Hepatocyte (in vitro differentiated cells): ENCODE measurements at regions not wholly inside any gene's neighbourhood (a gene's known extent, or its start where the extent isn't known, plus 50 kb on each side); places are given as distances from the start of the nearest gene placed in this dataset.

ENCODE experiments used
- DNase-seq: peaks from one replicate; pipeline ENCODE4 v3.0.0-alpha.2; 2016; ENCODE audit warnings: low spot score
- H2AFZ ChIP-seq: fragments of 200-600 bp; sonication (generic); 2 replicates; pipeline ENCODE4 v1.6.0; 2016; ENCODE audit warnings: antibody characterized with exemption, mild to moderate bottlenecking
- H3K27ac ChIP-seq: fragments of 200-600 bp; sonication (generic); 2 replicates; pipeline ENCODE4 v1.5.1; 2016; ENCODE audit warnings: mild to moderate bottlenecking
- H3K27me3 ChIP-seq: fragments of 200-600 bp; sonication (generic); 2 replicates; pipeline ENCODE4 v1.6.1; 2016
- H3K36me3 ChIP-seq: fragments of 200-600 bp; sonication (generic); replicated peaks from 2 replicates; pipeline ENCODE4 v1.5.1; 2016; ENCODE audit warnings: low read depth; ENCODE audit not compliant: insufficient read depth
- H3K4me1 ChIP-seq: fragments of 200-600 bp; sonication (generic); 2 replicates; pipeline ENCODE4 v1.5.1; 2016; ENCODE audit warnings: mild to moderate bottlenecking, moderate library complexity; ENCODE audit not compliant: insufficient read depth
- H3K4me2 ChIP-seq: fragments of 200-600 bp; sonication (generic); 2 replicates; pipeline ENCODE4 v1.6.0; 2016
- H3K4me3 ChIP-seq: fragments of 200-600 bp; sonication (generic); 2 replicates; pipeline ENCODE4 v1.5.1; 2016; ENCODE audit warnings: mild to moderate bottlenecking
- H3K79me2 ChIP-seq: fragments of 200-600 bp; sonication (generic); 2 replicates; pipeline ENCODE4 v1.6.0; 2017; ENCODE audit warnings: mild to moderate bottlenecking
- H3K9me2 ChIP-seq: fragments of 200-600 bp; sonication (generic); replicated peaks from 2 replicates; pipeline ENCODE4 v1.6.0; 2017; ENCODE audit warnings: mild to moderate bottlenecking; ENCODE audit not compliant: insufficient read depth
- H3K9me3 ChIP-seq: fragments of 200-600 bp; sonication (generic); 2 replicates; pipeline ENCODE4 v1.5.1; 2016; ENCODE audit warnings: low read depth, mild to moderate bottlenecking
- H4K20me1 ChIP-seq: fragments of 200-600 bp; sonication (generic); 2 replicates; pipeline ENCODE4 v1.6.0; 2016; ENCODE audit warnings: mild to moderate bottlenecking; ENCODE audit not compliant: insufficient read depth, poor library complexity, severe bottlenecking
- CTCF ChIP-seq: fragments of 200-600 bp; sonication (generic); IDR thresholded peaks from 2 replicates; pipeline ENCODE4 v1.5.1; 2016; ENCODE audit warnings: antibody characterized with exemption, mild to moderate bottlenecking; ENCODE audit not compliant: poor library complexity
- EZH2 ChIP-seq: fragments of 200-600 bp; sonication (generic); IDR thresholded peaks from 2 replicates; pipeline ENCODE4 v1.6.1; 2016; ENCODE audit warnings: antibody characterized with exemption, mild to moderate bottlenecking, borderline replicate concordance
- EZH2phosphoT487 ChIP-seq: fragments of 200-600 bp; sonication (generic); IDR thresholded peaks from one replicate; pipeline ENCODE4 v1.6.1; 2018; ENCODE audit warnings: antibody characterized with exemption, mild to moderate bottlenecking, low read depth, moderate library complexity; ENCODE audit not compliant: unreplicated experiment, severe bottlenecking
- WGBS: methylation state at CpG from one replicate; pipeline ENCODE4 v1.1.6; 2016; ENCODE audit warnings: low lambda C conversion rate; ENCODE audit errors: missing lambda C conversion rate; 5-methylcytosine and 5-hydroxymethylcytosine counted together

GRCh38 chr2:139281124-139281523 lies 500.9 kb upstream of the NXPH2 start:
- no peaks in the 10 kb centered on the region for H3K9me3 ChIP-seq
- H3K36me3 ChIP-seq, result no peaks in the 10 kb centered on the region
- H3K4me1 ChIP-seq, result no peaks in the 10 kb centered on the region
- no peak for TF ChIP-seq EZH2phosphoT487
- TF ChIP-seq EZH2, result no peak
- no peak for TF ChIP-seq CTCF
- no peaks in the 10 kb centered on the region for H3K9me2 ChIP-seq
- no peak overlapping the region for H3K4me3 ChIP-seq
- WGBS, result 85% methylated on average over 2 of the region's 2 CpGs
- no peak overlapping the region for H3K27ac ChIP-seq
- no peaks in the 10 kb centered on the region for H3K27me3 ChIP-seq
- no peaks in the 10 kb centered on the region for H4K20me1 ChIP-seq
- no peak for DNase-seq
- H2AFZ ChIP-seq, result no peak overlapping the region
- H3K4me2 ChIP-seq, result no peak overlapping the region
- no peaks in the 10 kb centered on the region for H3K79me2 ChIP-seq

GRCh38 chr2:139271879-139272278 lies 491.7 kb upstream of the NXPH2 start:
- H3K4me2 ChIP-seq, result no peak overlapping the region
- WGBS, result 68% methylated on average over 1 of the region's 1 CpG
- H3K4me1 ChIP-seq, result no peaks in the 10 kb centered on the region
- H3K4me3 ChIP-seq, result no peak overlapping the region
- H2AFZ ChIP-seq, result no peak overlapping the region
- DNase-seq, result no peak
- no peaks in the 10 kb centered on the region for H3K79me2 ChIP-seq
- H3K36me3 ChIP-seq, result no peaks in the 10 kb centered on the region
- TF ChIP-seq EZH2phosphoT487, result no peak
- no peak for TF ChIP-seq CTCF
- TF ChIP-seq EZH2, result no peak
- H3K9me3 ChIP-seq, result no peaks in the 10 kb centered on the region
- no peak overlapping the region for H3K27ac ChIP-seq
- H4K20me1 ChIP-seq, result no peaks in the 10 kb centered on the region
- no peaks in the 10 kb centered on the region for H3K9me2 ChIP-seq
- no peaks in the 10 kb centered on the region for H3K27me3 ChIP-seq

GRCh38 chr2:139271149-139271548 lies 491.0 kb upstream of the NXPH2 start:
- Histone ChIP-seq H3K4me1 (no peaks in the 10 kb centered on the region), H3K9me2 (no peaks in the 10 kb centered on the region), H3K79me2 (no peaks in the 10 kb centered on the region), H3K4me2 (no peak overlapping the region), H2AFZ (no peak overlapping the region), H3K36me3 (no peaks in the 10 kb centered on the region), H3K27me3 (no peaks in the 10 kb centered on the region), H4K20me1 (no peaks in the 10 kb centered on the region), H3K4me3 (no peak overlapping the region), H3K9me3 (no peaks in the 10 kb centered on the region), H3K27ac (no peak overlapping the region)
- 91% methylated on average over 2 of the region's 2 CpGs for WGBS
- TF ChIP-seq CTCF (no peak), EZH2phosphoT487 (no peak), EZH2 (no peak)
- no peak for DNase-seq

- TF ChIP-seq CTCF (no peak), EZH2phosphoT487 (no peak), EZH2 (no peak)
- WGBS, result 85% methylated on average over 2 of the region's 2 CpGs
Observed at GRCh38 chr2:139260052-139260430, 479.9 kb upstream of the NXPH2 start.

More at GRCh38 chr2:139260052-139260430, 479.9 kb upstream of the NXPH2 start:
- Histone ChIP-seq H4K20me1 (no peaks in the 10 kb centered on the region), H3K4me1 (no peaks in the 10 kb centered on the region), H3K4me2 (no peak overlapping the region), H3K27ac (no peak overlapping the region), H3K79me2 (no peaks in the 10 kb centered on the region), H3K36me3 (no peaks in the 10 kb centered on the region), H3K27me3 (no peaks in the 10 kb centered on the region), H3K4me3 (no peak overlapping the region), H3K9me3 (no peaks in the 10 kb centered on the region), H3K9me2 (no peaks in the 10 kb centered on the region), H2AFZ (no peak overlapping the region)
- DNase-seq, result no peak
